ENCODE measurements at regions not wholly inside any gene's neighbourhood (a gene's known extent, or its start where the extent isn't known, plus 50 kb on each side); places are given as distances from the start of the nearest gene placed in this dataset.

GRCh38 chr3:72421786-72422185, 426.5 kb downstream of the SHQ1 start:
- DNase-seq, result no peak

GRCh38 chr3:72421126-72421525, 427.1 kb downstream of the SHQ1 start:
- DNase-seq, result no peak

- DNase-seq, result no peak
Observed at GRCh38 chr3:72418856-72419255, 429.4 kb downstream of the SHQ1 start.

GRCh38 chr3:72418244-72418643, 430.0 kb downstream of the SHQ1 start:
- DNase-seq, result no peak

GRCh38 chr3:72414481-72415016, 433.7 kb downstream of the SHQ1 start:
- DNase-seq, result no peak

- DNase-seq, result no peak
Observed at GRCh38 chr3:72413228-72413627, 435.0 kb downstream of the SHQ1 start.

GRCh38 chr3:72412340-72412956, 435.8 kb downstream of the SHQ1 start:
- no peak for DNase-seq

GRCh38 chr3:72411843-72412242, 436.4 kb downstream of the SHQ1 start:
- DNase-seq, result no peak

GRCh38 chr3:72411126-72411525, 437.1 kb downstream of the SHQ1 start:
- DNase-seq, result no peak

GRCh38 chr3:72408983-72409779, 439.1 kb downstream of the SHQ1 start:
- no peak for DNase-seq

GRCh38 chr3:72407766-72408165, 440.5 kb downstream of the SHQ1 start:
- DNase-seq, result no peak

GRCh38 chr3:72405943-72406566, 442.2 kb downstream of the SHQ1 start:
- DNase-seq, result no peak

GRCh38 chr3:72401005-72401545, 447.2 kb downstream of the SHQ1 start:
- no peak for DNase-seq

GRCh38 chr3:72398781-72399180, 449.5 kb downstream of the SHQ1 start:
- no peak for DNase-seq

GRCh38 chr3:72397586-72397985, 450.7 kb downstream of the SHQ1 start:
- no peak for DNase-seq

- no peak for DNase-seq
Observed at GRCh38 chr3:72396899-72397298, 451.3 kb downstream of the SHQ1 start.

- DNase-seq, result no peak
Observed at GRCh38 chr3:72395776-72396311, 452.4 kb downstream of the SHQ1 start.

- no peak for DNase-seq
Observed at GRCh38 chr3:72393455-72393854, 454.8 kb downstream of the SHQ1 start.

- no peak for DNase-seq
Observed at GRCh38 chr3:72391659-72392058, 456.6 kb downstream of the SHQ1 start.

GRCh38 chr3:72390841-72391240, 457.4 kb downstream of the SHQ1 start:
- no peak for DNase-seq

- no peak for DNase-seq
Observed at GRCh38 chr3:72388644-72389043, 459.6 kb downstream of the SHQ1 start.

- no peak for DNase-seq
Observed at GRCh38 chr3:72388117-72388516, 460.1 kb downstream of the SHQ1 start.

- no peak for DNase-seq
Observed at GRCh38 chr3:72386327-72387000, 461.8 kb downstream of the SHQ1 start.

Data from 8988T (cell line).